ENCODE measurements at regions not wholly inside any gene's neighbourhood (a gene's known extent, or its start where the extent isn't known, plus 50 kb on each side); places are given as distances from the start of the nearest gene placed in this dataset.

GRCh38 chr5:60261732-60262131, 368.2 kb upstream of the PDE4D start:
- TF ChIP-seq POLR2AphosphoS5 (IDR thresholded peaks at IDR 0.05; ENCODE audit: low read length) = no peak
- TF ChIP-seq SP1 (IDR thresholded peaks at IDR 0.05; ENCODE audit: low read depth, low read length) = no peak
